Keratinocyte (primary cell): ENCODE measurements at regions not wholly inside any gene's neighbourhood (a gene's known extent, or its start where the extent isn't known, plus 50 kb on each side); places are given as distances from the start of the nearest gene placed in this dataset.

Experiments used
- DNase-seq: peaks from one replicate; pipeline ENCODE4 v3.0.0-alpha.2; 2011; ENCODE audit warnings: low read depth, missing footprints, low spot score
- FAIRE-seq: peaks from 2 replicates; lab custom pipeline; 2011; peaks lifted over from hg19 to GRCh38; lab: Jason Lieb, UNC
- H2AFZ ChIP-seq: 2 replicates; pipeline ENCODE4 v1.6.0; 2012; ENCODE audit warnings: low read length, control low read depth, inconsistent platforms; ENCODE audit not compliant: control insufficient read depth
- H3K27ac ChIP-seq: 2 replicates; pipeline ENCODE4 v1.5.1; 2011; ENCODE audit warnings: low read length; ENCODE audit not compliant: control insufficient read depth, insufficient read depth
- H3K27me3 ChIP-seq: 3 replicates; pipeline ENCODE4 v1.6.0; 2011; ENCODE audit warnings: low read length; ENCODE audit not compliant: control insufficient read depth, insufficient read depth; ENCODE audit errors: extremely low read depth
- H3K36me3 ChIP-seq, 2 experiments: 2 replicates in 1 of 2; 3 replicates in 1 of 2; pipeline ENCODE4 v1.5.1; 2011; ENCODE audit warnings: low read length in 2 of 2, mild to moderate bottlenecking in 1 of 2; ENCODE audit not compliant: control insufficient read depth in 2 of 2, insufficient read depth in 2 of 2; ENCODE audit errors: extremely low read depth in 1 of 2
- H3K4me1 ChIP-seq: 3 replicates; pipeline ENCODE4 v1.5.1; 2011; ENCODE audit warnings: low read length; ENCODE audit not compliant: control insufficient read depth, insufficient read depth; ENCODE audit errors: extremely low read depth
- H3K4me2 ChIP-seq: 3 replicates; pipeline ENCODE4 v1.6.0; 2011; ENCODE audit warnings: low read depth, low read length; ENCODE audit not compliant: control insufficient read depth, insufficient read depth; ENCODE audit errors: extremely low read depth
- H3K4me3 ChIP-seq, 3 experiments: fragments of 200-600 bp in 1 of 3; sonication (generic) in 1 of 3; 2 replicates in 2 of 3; 3 replicates in 1 of 3; pipeline ENCODE4 v1.5.1; 2011 to 2016; ENCODE audit warnings: low read length in 3 of 3, mild to moderate bottlenecking in 3 of 3, control low read depth in 2 of 3, inconsistent platforms in 1 of 3, low read depth in 1 of 3, mixed read lengths in 1 of 3, mixed run types in 1 of 3, moderate library complexity in 1 of 3; ENCODE audit not compliant: control insufficient read depth in 2 of 3, insufficient read depth in 2 of 3; ENCODE audit errors: extremely low read depth in 1 of 3
- H3K79me2 ChIP-seq: 2 replicates; pipeline ENCODE4 v1.6.0; 2012; ENCODE audit warnings: low read length; ENCODE audit not compliant: control insufficient read depth, insufficient read depth
- H3K9ac ChIP-seq: 3 replicates; pipeline ENCODE4 v1.6.0; 2011; ENCODE audit warnings: low read length; ENCODE audit not compliant: control insufficient read depth, insufficient read depth; ENCODE audit errors: extremely low read depth
- H3K9me1 ChIP-seq: 3 replicates; pipeline ENCODE4 v1.6.0; 2011; ENCODE audit warnings: low read length; ENCODE audit not compliant: control insufficient read depth, insufficient read depth; ENCODE audit errors: extremely low read depth
- H3K9me3 ChIP-seq: 2 replicates; pipeline ENCODE4 v1.5.1; 2012; ENCODE audit warnings: low read depth, low read length; ENCODE audit not compliant: control insufficient read depth
- H4K20me1 ChIP-seq: 3 replicates; pipeline ENCODE4 v1.6.0; 2011; ENCODE audit warnings: low read length; ENCODE audit not compliant: control insufficient read depth, insufficient read depth; ENCODE audit errors: extremely low read depth
- CTCF ChIP-seq, 3 experiments: IDR thresholded peaks in 1 of 3; conservative IDR thresholded peaks in 1 of 3; optimal IDR thresholded peaks in 1 of 3; 2 replicates in 2 of 3; 3 replicates in 1 of 3; pipeline versions ENCODE3 to v1.5.1; 2011; ENCODE audit warnings: low read length in 3 of 3, mild to moderate bottlenecking in 3 of 3, moderate library complexity in 2 of 3, control low read depth in 1 of 3, inconsistent platforms in 1 of 3; ENCODE audit not compliant: insufficient read depth in 2 of 3; ENCODE audit errors: extremely low read depth in 1 of 3
- EZH2 ChIP-seq: IDR thresholded peaks from one replicate; pipeline ENCODE4 v1.6.1; 2012; ENCODE audit warnings: inconsistent platforms, mild to moderate bottlenecking, low read length, moderate library complexity
- dilution Hi-C: fragments of 300-500 bp; cut with MboI; formaldehyde crosslinking; loops from one replicate; pipeline ENCODE4 v1.7.0; 2020; ENCODE audit warnings: low sequenced_read_pairs; ENCODE audit not compliant: extremely low pct_ligation_motif_present

DNA sequence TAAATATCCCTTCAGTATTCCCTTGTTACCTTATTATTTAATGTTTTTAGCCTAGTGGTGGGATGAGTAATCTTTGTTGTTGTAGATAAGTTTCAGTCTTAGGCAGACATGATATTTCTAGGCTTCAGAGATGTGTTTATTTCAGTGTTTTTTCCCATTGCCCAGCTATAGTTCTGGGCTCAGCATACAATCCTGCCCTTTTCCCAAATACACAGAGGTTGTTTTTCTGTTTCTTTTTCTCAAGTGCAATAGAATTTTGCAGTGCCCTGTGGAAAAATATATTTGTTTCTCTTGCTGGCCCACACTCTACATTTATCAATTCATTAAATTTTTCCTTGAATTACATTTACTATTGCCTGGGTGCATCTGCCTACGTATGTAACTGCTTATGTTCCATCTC, 321.8 kb downstream of the KCNJ3 start:
- DNase-seq (no peak), FAIRE-seq (no peak)
- Histone ChIP-seq H3K9ac (no peak overlapping the region), H3K27me3 (no peaks in the 10 kb centered on the region), H3K79me2 (no peaks in the 10 kb centered on the region), H3K27ac (no peak overlapping the region), H3K4me2 (no peak overlapping the region), H2AFZ (no peak overlapping the region), H3K4me1 (no peaks in the 10 kb centered on the region), H3K36me3 (no peaks in the 10 kb centered on the region), H4K20me1 (no peaks in the 10 kb centered on the region), H3K9me1 (no peaks in the 10 kb centered on the region), H3K4me3 (no peak overlapping the region), H3K9me3 (no peaks in the 10 kb centered on the region)
- TF ChIP-seq EZH2: no peak
- no peak for TF ChIP-seq CTCF (optimal IDR thresholded peaks at IDR 0.05 in 1 of 3, IDR thresholded peaks at IDR 0.05 in 1 of 3, conservative IDR thresholded peaks at IDR 0.05 in 1 of 3; ENCODE audit: extremely low read depth in 1 of 3, insufficient read depth in 2 of 3, low read length in 3 of 3)
- dilution Hi-C loops: no loop called here

DNA sequence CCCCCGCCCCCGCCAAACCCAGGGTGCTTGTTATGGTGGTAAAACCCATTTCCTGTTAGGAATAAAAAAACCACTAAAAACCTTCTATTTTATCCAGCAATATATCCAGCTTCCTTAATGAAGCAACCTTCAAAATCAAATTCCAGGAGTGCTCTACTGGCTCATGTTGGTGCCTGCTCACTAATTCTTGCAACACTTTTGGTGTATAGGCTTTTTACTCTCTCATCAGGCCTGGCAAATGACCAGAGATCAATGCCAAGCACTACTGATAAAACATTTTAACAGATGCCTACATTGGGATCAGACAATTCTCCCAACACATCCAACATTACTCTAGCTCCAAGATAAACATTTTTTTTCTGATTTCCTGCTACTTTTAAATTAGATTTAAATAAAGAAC, 312.4 kb downstream of the KCNJ3 start:
- Histone ChIP-seq H3K4me2 (no peak overlapping the region), H2AFZ (no peak overlapping the region), H3K27ac (no peak overlapping the region), H3K27me3 (no peaks in the 10 kb centered on the region), H3K9me3 (no peaks in the 10 kb centered on the region), H3K9ac (no peak overlapping the region), H3K79me2 (no peaks in the 10 kb centered on the region), H3K36me3 (no peaks in the 10 kb centered on the region), H3K4me1 (no peaks in the 10 kb centered on the region), H3K9me1 (no peaks in the 10 kb centered on the region), H4K20me1 (no peaks in the 10 kb centered on the region), H3K4me3 (no peak overlapping the region)
- DNase-seq: no peak
- FAIRE-seq: no peak
- dilution Hi-C loops: no loop called here
- no peak for TF ChIP-seq EZH2
- no peak for TF ChIP-seq CTCF (optimal IDR thresholded peaks at IDR 0.05 in 1 of 3, IDR thresholded peaks at IDR 0.05 in 1 of 3, conservative IDR thresholded peaks at IDR 0.05 in 1 of 3; ENCODE audit: extremely low read depth in 1 of 3, insufficient read depth in 2 of 3, low read length in 3 of 3)
